GM13976 (cell line): ENCODE measurements at regions not wholly inside any gene's neighbourhood (a gene's known extent, or its start where the extent isn't known, plus 50 kb on each side); places are given as distances from the start of the nearest gene placed in this dataset.

Experiments used
- DNase-seq: peaks from one replicate; pipeline ENCODE4 v3.0.0; 2012; ENCODE audit warnings: low spot score
- CTCF ChIP-seq: IDR thresholded peaks from 2 replicates; pipeline ENCODE4 v1.5.1; 2012; ENCODE audit warnings: borderline replicate concordance, mild to moderate bottlenecking; ENCODE audit not compliant: insufficient read depth; ENCODE audit errors: extremely low read depth, missing control alignments, control extremely low read depth
- in situ Hi-C: fragments of 300-500 bp; cut with MboI; formaldehyde crosslinking; loops from one replicate; pipeline ENCODE4 v1.12.0; 2022; ENCODE audit warnings: low sequenced_read_pairs, mixed read lengths, inconsistent platforms; ENCODE audit not compliant: unreplicated experiment

GRCh38 chr6:132085731-132086130, 134.6 kb upstream of the CCN2 start:
- DNase-seq, result no peak
- TF ChIP-seq CTCF, result no peak
- in situ Hi-C loops, result no loop called here

- in situ Hi-C loops, result no loop called here
- TF ChIP-seq CTCF, result no peak
- DNase-seq, result peak; percentile 34
These were observed 133.8 kb upstream of the CCN2 start for GRCh38 chr6:132084811-132085509.

DNA sequence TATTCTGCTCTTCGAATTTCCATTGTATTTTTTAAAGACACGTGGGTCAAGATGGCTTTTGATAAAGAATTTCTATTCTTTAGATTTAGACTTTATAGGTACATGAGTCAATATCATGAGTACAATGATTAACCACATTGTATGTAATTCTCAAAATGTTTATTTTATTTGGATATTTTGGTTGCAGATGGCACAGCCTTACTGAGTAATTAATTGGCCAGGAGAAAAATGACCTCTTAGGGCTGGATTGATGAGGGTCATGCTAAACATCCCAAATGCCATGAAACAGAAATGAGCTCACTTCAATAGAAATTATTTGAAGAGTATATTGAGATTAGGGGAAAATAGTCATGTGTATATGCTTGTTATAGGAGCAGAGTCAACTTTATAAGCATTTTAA, 131.2 kb upstream of the CCN2 start:
- in situ Hi-C loops, result no loop called here
- no peak for DNase-seq
- no peak for TF ChIP-seq CTCF

- no peak for TF ChIP-seq CTCF
- in situ Hi-C loops, result no loop called here
- no peak for DNase-seq
These were observed 130.2 kb upstream of the CCN2 start for GRCh38 chr6:132081338-132081737.

DNA sequence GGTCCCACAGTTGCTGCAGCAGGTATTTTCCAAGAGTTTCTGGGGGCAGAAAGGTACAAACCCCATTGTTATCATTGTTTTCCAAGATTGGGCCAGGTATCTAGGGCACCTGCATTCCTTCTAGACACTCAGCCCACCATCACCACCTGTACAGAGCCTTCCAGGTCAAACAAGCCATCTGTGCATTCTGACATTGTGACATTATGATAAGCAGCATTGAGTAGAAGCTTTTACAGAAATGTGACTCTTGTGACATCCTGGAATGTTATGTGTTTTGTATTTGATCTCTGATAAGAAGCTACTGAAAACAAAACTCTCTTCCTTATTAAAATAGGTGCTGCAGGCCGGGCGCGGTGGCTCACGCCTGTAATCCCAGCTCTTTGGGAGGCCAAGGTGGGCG, 128.1 kb upstream of the CCN2 start:
- TF ChIP-seq CTCF, result no peak
- in situ Hi-C loops, result no loop called here

GRCh38 chr6:132076452-132076851, 125.3 kb upstream of the CCN2 start:
- in situ Hi-C loops, result no loop called here
- DNase-seq, result no peak
- no peak for TF ChIP-seq CTCF

More for the DNA sequence above, 128.1 kb upstream of the CCN2 start:
- DNase-seq, result no peak

DNA sequence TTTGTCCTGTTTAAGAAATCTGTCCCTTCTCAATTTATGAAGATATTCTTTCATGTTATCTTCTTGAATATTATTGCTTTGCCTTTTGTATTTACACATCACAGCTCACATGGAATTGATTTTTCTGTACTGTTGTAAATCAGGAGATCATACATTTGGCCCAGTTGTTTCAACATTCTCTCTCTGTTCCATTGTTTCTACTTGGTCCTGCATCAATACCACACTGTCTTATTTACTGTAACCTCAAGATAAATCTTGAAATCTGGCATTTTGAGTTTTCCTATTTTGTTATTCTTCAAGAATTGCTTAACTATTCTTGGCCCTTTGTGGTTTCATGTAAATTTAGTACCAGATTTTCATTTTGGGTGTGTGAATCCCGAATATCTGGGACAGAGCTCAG, 121.7 kb upstream of the CCN2 start:
- TF ChIP-seq CTCF, result no peak
- DNase-seq, result no peak
- in situ Hi-C loops, result no loop called here
